Left lung (tissue), 4 donors: ENCODE measurements at regions not wholly inside any gene's neighbourhood (a gene's known extent, or its start where the extent isn't known, plus 50 kb on each side); places are given as distances from the start of the nearest gene placed in this dataset.
"Not testable (repeated sequence)": the region's sequence is repeated elsewhere in the genome, so short reads cannot be mapped to it uniquely, and the experiment has no call there.

ENCODE experiments used
- ATAC-seq: fragments of 200-7000 bp; cut with Tn5 transposase; one replicate; pipeline ENCODE4 v1.9.1; 2020; ENCODE audit warnings: moderate library complexity
- DNase-seq, 4 donors: peaks; one replicate each; pipeline ENCODE4 v3.0.0-alpha.2; 2013 to 2020
- H3K27ac ChIP-seq, 2 donors: fragments of 200-600 bp; sonication (generic) in 1 of 2; one replicate each; pipeline versions ENCODE4 v1.5.0 to v1.8.0; 2020 to 2021
- H3K27me3 ChIP-seq, 2 donors: fragments of 200-600 bp; sonication (generic) in 1 of 2; one replicate each; pipeline versions ENCODE4 v1.5.0 to v1.8.0; 2020 to 2021
- H3K36me3 ChIP-seq, 2 donors: fragments of 200-600 bp; sonication (generic) in 1 of 2; one replicate each; pipeline versions ENCODE4 v1.5.0 to v1.8.0; 2020 to 2021
- H3K4me1 ChIP-seq, 2 donors: fragments of 200-600 bp; one replicate each; pipeline ENCODE4 v1.8.0; 2021
- H3K4me3 ChIP-seq, 2 donors: fragments of 200-600 bp; sonication (generic) in 1 of 2; one replicate each; pipeline versions ENCODE4 v1.5.0 to v1.8.0; 2020 to 2021; ENCODE audit warnings: mild to moderate bottlenecking in 1 of 2
- H3K9me3 ChIP-seq, 2 donors: fragments of 200-600 bp; sonication (generic) in 1 of 2; one replicate each; pipeline versions ENCODE4 v1.5.0 to v1.8.0; 2020 to 2021
- intact Hi-C, 2 donors: fragments of 100-400 bp; cut with DNase I; formaldehyde crosslinking; loops; one replicate each; pipeline versions ENCODE4 v1.11.2 to v1.14.2; 2022
- TF ChIP-seq, protein P1 (sequence below), 2 donors: fragments of 200-600 bp; sonication (generic) in 1 of 2; IDR thresholded peaks; one replicate each; pipeline versions ENCODE4 v1.5.0 to v1.8.0; 2021; ENCODE audit warnings: antibody characterized with exemption in 2 of 2
- donor health status: DM: no; HTN: yes; CAD: no.
- donor health status: DM: no; HTN: no; CAD: no.

DNA sequence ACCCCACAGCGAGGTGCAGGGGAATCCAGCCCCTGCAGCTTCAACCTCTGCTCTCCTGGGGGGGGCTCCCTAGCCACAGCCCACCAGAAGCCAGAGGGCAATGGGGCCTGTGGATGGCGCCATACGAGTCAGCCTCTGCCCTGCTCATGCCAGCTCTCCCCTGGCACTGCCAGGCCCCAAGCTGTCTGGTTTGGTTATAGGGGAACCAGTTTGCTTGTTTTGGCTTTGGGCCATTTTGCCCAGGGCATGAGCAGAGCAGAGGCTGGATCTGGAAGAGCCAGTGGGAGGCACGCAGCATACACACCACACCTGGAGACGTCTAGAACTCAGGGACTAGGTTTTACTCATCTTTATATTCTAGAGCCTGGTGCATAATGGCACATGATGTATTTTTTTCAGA lies 66.7 kb upstream of the SLC22A16 start:
- Histone ChIP-seq H3K4me1 (no peaks in the 10 kb centered on the region), H3K9me3 (no peaks in the 10 kb centered on the region), H3K27ac (no peak overlapping the region), H3K4me3 (no peak overlapping the region), H3K27me3 (no peaks in the 10 kb centered on the region), H3K36me3 (no peaks in the 10 kb centered on the region)
- TF ChIP-seq, protein P1, sequence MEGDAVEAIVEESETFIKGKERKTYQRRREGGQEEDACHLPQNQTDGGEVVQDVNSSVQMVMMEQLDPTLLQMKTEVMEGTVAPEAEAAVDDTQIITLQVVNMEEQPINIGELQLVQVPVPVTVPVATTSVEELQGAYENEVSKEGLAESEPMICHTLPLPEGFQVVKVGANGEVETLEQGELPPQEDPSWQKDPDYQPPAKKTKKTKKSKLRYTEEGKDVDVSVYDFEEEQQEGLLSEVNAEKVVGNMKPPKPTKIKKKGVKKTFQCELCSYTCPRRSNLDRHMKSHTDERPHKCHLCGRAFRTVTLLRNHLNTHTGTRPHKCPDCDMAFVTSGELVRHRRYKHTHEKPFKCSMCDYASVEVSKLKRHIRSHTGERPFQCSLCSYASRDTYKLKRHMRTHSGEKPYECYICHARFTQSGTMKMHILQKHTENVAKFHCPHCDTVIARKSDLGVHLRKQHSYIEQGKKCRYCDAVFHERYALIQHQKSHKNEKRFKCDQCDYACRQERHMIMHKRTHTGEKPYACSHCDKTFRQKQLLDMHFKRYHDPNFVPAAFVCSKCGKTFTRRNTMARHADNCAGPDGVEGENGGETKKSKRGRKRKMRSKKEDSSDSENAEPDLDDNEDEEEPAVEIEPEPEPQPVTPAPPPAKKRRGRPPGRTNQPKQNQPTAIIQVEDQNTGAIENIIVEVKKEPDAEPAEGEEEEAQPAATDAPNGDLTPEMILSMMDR (IDR thresholded peaks at IDR 0.05): no peak
- DNase-seq: no peak
- ATAC-seq: no peak
- intact Hi-C loops: no loop called here

GRCh38 chr6:110542311-110543024 lies 66.1 kb upstream of the SLC22A16 start:
- DNase-seq (no peak), ATAC-seq (no peak)
- no peak overlapping the region for H3K4me3 ChIP-seq
- no peaks in the 10 kb centered on the region for H3K9me3 ChIP-seq
- H3K27me3 ChIP-seq: no peaks in the 10 kb centered on the region
- peaks cover 0 to 4% of the 10 kb centered on the region in 2 donors for H3K4me1 ChIP-seq
- TF ChIP-seq, protein P1 (IDR thresholded peaks at IDR 0.05): no peak
- no peaks in the 10 kb centered on the region for H3K36me3 ChIP-seq
- H3K27ac ChIP-seq: no peak overlapping the region
- intact Hi-C loops: no loop called here

- DNase-seq: no peak
- no peaks in the 10 kb centered on the region for H3K9me3 ChIP-seq
These were observed 65.4 kb upstream of the SLC22A16 start for GRCh38 chr6:110541701-110542309.

DNA sequence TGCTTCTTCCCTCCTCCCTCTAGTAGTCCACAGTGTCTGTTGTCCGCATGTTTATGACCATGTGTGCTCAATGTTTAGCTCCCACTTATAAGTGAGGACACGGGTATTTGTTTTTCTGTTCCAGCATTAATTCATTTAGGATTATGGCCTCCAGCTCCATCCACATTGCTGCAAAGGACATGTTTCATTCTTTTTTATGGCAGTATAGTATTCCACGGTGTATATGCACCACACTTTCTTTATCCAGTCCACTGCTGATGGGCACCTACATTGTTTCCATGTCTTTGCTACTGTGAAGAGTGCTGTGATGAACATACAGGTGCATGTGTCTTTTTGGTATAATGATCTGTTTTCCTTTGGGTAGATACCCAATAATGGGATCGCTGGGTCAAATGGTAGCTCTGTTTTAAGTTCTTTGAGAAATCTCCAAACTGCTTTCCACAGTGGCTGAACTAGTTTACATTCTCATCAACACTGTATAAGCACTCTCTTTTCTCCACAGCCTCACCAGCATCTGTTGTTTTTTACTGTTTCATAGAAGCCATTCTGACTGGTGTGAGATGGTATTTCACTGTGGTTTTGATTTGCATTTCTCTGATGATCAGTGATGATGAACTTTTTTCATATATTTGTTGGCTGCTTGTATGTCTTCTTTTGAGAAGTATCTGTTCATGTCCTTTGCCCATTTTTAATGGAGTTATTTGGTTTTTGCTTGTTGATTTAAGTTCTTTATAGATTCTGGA lies 63.0 kb upstream of the SLC22A16 start:
- DNase-seq, H3K27me3 ChIP-seq, ATAC-seq, H3K36me3 ChIP-seq, H3K9me3 ChIP-seq, H3K27ac ChIP-seq, H3K4me3 ChIP-seq: not testable (repeated sequence)
- intact Hi-C loops: loop anchor here in 1 of 2 donors (10.0 kb wide), 1 partner anchor 405 kb away; no protein-coding TSS in a partner anchor
- peaks cover 4 to 12% of the 10 kb centered on the region in 2 donors for H3K4me1 ChIP-seq

More at GRCh38 chr6:110541701-110542309, 65.4 kb upstream of the SLC22A16 start:
- H3K4me1 ChIP-seq: peaks cover under 1 to 10% of the 10 kb centered on the region in 2 donors
- no peak overlapping the region for H3K27ac ChIP-seq
- no peaks in the 10 kb centered on the region for H3K27me3 ChIP-seq
- H3K36me3 ChIP-seq: no peaks in the 10 kb centered on the region
- ATAC-seq: no peak
- TF ChIP-seq, protein P1 (IDR thresholded peaks at IDR 0.05): no peak
- intact Hi-C loops: no loop called here
- H3K4me3 ChIP-seq: no peak overlapping the region

- peaks cover 4 to 12% of the 10 kb centered on the region in 2 donors for H3K4me1 ChIP-seq
- no peak overlapping the region for H3K4me3 ChIP-seq
- intact Hi-C loops: loop anchor here in 1 of 2 donors (10.0 kb wide), 1 partner anchor 406 kb away; no protein-coding TSS in a partner anchor
- no peak overlapping the region for H3K27ac ChIP-seq
- H3K36me3 ChIP-seq: no peaks in the 10 kb centered on the region
- DNase-seq: no peak
- no peaks in the 10 kb centered on the region for H3K9me3 ChIP-seq
- H3K27me3 ChIP-seq: no peaks in the 10 kb centered on the region
- TF ChIP-seq, protein P1 (IDR thresholded peaks at IDR 0.05): no peak
- ATAC-seq: no peak
These were observed 62.2 kb upstream of the SLC22A16 start for GRCh38 chr6:110538416-110539160.
